CD4-positive, alpha-beta T cell treated with Interleukin-17A for 4 hours (primary cell): ENCODE measurements at regions not wholly inside any gene's neighbourhood (a gene's known extent, or its start where the extent isn't known, plus 50 kb on each side); places are given as distances from the start of the nearest gene placed in this dataset.
"Not testable (repeated sequence)": the region's sequence is repeated elsewhere in the genome, so short reads cannot be mapped to it uniquely, and the experiment has no call there.

Experiments
- DNase-seq: peaks from one replicate; pipeline ENCODE4 v3.0.0-alpha.2; 2020; ENCODE audit warnings: mixed read lengths

DNA sequence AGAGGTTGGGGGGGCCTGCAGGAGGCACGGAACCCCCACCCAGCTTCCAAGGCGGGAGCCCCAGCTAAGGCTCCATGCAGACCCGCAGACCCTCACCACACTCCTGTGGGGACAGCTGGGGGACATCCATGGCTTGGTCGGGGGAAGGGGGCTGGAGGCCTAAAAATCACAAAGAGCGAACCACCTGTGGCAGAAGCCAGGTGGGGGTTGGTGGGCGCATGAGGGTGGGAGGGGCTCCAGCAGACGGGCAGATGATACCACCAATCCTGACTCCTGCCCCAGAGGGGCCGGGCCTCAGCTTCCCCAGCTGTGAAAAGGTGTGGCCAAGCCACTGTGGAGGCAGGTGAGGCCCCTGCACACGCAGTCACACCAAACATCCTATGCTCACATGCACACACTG, 111.6 kb downstream of the FAM53A start:
- DNase-seq = no peak

DNA sequence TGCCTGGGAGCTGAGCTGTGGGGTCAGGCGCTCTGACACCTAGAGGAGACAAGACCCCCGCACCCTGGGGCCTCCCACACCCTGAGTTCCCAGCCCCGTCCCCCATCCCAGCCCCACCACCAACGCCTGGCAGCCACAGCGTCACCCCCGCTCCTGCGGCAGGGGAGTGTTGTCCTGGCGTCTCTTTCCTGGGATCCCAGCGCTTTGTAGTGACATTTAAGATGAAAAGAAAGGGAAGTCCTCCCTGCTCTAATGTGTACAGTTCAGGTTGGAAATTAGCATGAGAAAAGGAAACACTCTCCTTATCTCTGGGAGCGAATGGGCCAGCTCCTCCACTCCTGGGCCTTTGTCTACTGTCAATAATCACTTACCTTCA, 112.1 kb downstream of the FAM53A start:
- no peak for DNase-seq

DNA sequence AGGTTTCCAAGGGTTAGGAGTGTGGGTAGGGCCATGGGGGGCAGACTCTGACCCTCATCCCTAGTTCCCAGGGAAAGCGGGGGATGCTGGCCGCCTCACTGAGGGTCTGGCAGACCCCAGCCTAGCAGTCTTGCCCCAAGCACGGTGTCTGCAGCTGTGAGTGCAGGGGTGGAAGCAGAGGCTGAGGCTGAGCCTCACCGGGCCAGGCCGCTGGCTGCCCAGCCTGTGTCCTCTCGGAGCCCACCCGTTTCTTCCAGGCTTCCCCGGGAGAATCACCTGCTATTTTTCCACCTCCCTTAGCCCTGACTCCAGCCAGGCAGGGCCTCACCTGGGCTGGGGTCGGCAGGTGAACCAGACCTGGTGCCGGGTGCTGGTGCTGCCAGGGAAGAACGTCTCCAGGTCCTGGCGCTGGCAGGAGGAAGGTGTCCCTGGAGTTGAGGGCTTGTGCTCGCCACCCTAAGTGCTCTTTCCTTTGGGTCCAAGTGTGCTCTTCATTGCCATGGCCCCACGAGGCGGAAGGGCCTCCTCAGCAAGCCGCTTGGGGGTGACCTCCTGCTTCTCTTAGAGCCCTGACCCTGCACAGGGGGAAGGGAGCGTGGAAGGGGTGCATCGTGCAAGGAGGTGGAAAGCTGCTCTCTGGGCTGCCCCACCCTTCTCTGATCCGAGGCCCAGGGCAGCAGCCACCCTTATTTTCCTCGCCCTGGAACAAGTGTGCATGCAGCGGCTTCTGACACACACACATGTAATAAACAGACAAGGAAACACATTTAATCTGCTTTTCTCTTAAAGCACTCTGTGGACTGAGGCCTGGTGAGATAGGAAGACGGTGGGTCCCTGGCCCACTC, 112.7 kb downstream of the FAM53A start:
- no peak for DNase-seq

GRCh38 chr4:1570291-1571164, 113.6 kb downstream of the FAM53A start:
- no peak for DNase-seq

DNA sequence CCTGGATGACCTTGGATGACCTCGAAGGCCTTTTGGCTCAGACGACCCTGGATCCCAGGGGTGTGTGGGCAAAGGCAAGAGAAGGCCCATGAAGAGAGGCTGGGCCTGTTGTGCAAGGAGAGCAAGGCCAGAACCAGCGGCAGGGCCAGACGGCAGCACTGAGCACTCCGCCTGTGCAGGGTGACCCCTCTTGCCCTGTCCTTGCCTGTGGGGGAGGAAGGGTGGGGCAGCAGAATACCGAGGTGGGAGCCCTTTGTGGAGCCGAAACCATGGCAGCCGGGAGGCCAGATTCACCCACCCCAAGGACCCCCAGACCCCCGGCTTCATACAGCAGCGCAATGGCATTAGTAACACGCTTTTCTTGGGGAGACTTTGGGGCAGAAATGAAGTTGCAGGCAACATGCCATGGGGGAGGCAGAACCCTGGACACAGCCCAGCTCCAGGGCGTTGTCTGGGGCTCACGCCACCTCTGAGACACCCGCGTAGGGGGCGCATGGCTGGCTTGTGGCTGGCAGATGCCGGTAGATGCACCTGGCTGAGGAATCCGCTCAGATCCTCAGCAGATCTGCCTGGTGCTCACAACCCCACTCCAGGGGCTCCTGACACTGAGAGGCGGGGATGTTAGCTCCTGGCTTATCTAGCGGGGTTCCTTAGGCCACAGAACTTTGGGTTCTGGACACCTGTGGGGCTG, 114.5 kb downstream of the FAM53A start:
- no peak for DNase-seq

DNA sequence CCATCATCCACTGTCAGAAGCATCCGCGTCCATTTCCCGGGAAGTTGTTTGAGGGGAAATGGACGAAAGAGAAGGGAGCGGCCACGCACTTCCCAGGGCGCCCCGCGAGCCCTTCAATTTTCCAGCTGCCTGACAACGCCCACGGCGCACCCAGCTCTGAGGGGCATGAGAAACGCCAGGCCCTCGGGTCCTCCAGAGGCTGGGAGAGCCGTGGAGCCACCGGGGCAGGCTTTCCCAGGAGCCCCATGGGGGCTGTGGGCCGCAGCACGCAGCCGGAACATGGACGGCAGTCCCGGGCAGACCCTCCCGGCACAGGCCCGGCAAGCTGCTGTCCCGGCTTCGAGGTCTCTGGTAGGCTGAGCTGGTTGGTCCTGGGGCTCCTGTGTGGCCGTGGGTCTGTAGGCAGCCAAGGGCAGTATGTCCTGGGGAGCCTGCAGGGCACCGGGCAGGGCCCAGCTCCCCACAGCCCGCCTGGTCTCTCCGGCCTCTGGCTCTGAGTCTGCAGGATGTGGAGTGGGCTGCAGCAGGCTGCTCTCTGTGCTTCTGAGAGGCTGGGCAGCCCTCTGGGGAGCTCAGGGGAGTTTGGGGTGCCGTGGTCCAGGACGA, 115.2 kb downstream of the FAM53A start:
- DNase-seq = no peak

DNA sequence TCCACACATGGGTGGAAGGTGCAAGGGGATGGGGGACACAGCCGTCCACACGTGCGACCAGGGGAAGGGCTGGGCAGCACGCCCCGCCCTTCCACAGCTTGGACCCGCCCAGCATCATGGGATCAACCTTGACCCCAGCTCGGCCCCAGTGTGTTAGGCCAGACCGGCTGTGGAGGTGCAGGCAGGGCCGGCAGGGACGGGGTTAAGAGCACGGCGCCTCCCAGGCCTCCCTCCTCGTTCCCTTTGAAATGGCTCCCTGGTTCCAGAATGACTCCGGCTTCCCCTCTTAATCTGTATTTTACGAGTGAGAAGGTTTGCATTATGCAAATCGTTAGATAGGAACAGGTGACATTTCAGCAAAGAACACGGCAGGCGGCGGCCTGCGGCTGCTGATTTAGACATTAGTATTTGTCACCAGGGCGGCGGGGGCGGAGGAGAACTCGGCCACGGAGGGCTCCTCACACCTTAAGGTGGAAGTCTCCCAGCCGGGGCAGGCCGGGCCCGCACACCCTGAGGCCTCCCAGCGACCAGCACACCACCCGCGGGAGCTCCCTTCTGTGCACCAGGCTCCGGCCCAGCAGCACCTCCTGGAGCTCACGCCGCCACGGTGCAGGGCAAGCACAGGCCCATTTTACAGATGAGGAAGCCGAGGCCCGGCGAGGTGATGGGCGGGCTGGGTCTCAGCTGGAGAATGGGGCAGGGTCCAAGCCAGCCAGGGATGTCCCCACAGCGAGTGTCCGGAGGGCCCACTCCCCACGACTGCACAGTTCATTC, 116.1 kb downstream of the FAM53A start:
- DNase-seq = no peak

GRCh38 chr4:1567519-1567807, 116.7 kb downstream of the FAM53A start:
- DNase-seq = no peak

- no peak for DNase-seq
Measured at GRCh38 chr4:1566838-1567518, 117.1 kb downstream of the FAM53A start.

- not testable (repeated sequence) for DNase-seq
Measured at GRCh38 chr4:1566301-1566837, 117.7 kb downstream of the FAM53A start.

GRCh38 chr4:1565598-1566295, 118.4 kb downstream of the FAM53A start:
- DNase-seq = peak; percentile 50

- DNase-seq = no peak
Measured at GRCh38 chr4:1564535-1565375, 119.4 kb downstream of the FAM53A start.

DNA sequence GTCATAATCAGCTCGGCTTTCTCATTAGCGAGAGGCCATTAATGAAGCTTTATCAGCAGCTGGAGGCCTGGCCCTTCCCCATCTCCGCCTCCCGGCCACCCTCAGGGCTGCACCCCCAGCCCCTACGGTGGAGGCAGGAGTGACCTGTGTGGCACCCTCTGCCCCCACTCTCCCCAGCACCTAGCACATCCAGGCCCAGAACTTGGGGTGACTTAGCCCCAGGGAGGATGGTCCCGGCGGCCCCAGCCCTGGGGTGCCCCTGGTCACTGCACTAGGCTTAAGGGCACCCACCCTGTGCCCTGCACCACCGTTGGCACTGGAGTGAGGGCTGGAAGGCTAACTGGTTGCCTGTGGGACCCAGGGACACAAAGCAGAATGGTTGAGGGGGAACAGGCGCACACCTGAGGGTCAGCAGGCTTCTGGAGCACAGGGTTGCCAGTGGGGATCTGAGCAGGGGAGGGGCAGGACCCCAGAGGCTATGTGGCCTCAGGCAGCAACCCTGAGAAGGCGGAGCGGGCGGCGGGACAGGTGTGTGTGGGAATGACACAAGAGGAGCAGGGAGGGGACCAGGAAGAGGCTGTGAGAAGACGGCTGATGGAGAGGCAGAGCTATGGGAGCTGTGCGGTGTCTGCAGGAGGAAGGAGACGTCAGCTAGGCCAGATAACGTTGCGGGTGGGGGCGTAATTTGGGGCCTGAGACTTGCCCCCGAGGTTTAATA, 120.2 kb downstream of the FAM53A start:
- no peak for DNase-seq

DNA sequence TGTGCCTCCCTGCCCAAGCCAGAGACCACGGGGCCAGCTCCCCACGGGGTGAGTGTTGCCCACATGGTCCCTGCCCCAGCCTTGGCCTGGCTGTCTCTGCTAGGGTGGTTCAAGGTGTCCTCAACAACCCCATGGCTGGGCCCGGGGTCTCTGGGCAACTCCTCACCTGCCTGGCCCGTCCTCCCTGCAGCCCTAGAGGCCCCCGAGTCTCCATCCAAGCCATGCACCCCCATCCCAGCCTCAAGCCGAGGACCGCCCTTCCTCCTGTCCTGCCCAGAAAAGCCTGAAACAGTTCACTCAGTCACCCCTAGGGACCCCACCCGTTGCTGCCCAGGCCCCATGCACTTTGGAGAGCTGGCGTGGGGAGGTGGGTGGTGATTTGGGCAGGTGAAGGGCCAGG, 120.9 kb downstream of the FAM53A start:
- DNase-seq = no peak

DNA sequence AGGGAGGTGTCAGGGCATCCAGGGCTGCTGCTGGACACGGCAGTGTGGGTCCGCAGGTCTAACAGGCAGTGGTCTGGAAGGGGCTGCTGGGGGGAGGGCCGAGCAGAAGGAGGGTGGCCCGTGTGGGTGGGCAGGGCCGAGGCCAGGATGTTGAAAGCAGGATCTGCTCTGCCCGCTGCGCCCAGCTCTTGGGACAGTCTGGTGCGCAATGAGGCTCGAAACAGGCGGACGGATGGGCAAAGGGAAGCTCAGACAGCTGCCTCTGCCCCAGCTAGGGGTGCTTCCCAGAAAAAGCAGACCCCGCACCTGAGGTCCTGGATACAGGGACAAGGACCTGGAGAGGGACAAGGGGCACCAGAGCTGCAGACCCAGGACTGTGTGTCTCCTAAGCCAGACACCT, 121.3 kb downstream of the FAM53A start:
- DNase-seq = no peak

GRCh38 chr4:1562371-1562770, 121.7 kb downstream of the FAM53A start:
- DNase-seq = no peak

DNA sequence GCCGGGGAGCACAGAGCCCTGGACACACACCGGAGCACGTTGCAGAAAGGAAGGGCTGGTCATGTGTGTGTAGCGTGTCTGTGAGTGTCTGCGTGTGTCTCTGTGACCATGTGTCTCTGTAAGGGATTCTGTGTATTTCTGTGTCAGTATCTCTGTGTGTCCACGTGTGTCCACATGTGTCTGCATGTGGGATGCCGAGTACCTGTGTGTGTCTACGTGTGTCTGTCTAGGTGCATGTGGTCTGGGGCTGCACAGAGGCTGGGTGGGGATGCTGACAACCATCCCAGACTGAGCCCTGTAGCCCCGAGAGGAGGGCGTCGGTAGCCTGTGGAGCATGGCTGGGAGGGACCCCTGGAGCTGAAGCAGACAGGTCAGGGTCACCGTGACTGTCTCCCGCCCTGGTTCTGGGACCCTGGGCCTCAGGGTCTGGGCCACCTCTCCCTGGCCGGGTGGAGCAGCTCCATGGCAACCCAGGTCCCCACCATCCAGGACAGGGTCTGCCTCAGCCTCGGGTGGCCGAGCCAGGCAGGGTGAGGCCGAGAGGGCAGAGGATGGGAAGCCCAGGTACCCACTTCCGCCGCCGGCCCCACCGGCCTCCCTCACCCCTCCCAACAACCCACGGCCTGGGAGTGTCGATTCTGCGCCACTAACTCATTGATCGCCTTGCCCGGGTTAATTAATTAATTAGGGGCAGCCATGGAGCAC, 122.7 kb downstream of the FAM53A start:
- DNase-seq = no peak

DNA sequence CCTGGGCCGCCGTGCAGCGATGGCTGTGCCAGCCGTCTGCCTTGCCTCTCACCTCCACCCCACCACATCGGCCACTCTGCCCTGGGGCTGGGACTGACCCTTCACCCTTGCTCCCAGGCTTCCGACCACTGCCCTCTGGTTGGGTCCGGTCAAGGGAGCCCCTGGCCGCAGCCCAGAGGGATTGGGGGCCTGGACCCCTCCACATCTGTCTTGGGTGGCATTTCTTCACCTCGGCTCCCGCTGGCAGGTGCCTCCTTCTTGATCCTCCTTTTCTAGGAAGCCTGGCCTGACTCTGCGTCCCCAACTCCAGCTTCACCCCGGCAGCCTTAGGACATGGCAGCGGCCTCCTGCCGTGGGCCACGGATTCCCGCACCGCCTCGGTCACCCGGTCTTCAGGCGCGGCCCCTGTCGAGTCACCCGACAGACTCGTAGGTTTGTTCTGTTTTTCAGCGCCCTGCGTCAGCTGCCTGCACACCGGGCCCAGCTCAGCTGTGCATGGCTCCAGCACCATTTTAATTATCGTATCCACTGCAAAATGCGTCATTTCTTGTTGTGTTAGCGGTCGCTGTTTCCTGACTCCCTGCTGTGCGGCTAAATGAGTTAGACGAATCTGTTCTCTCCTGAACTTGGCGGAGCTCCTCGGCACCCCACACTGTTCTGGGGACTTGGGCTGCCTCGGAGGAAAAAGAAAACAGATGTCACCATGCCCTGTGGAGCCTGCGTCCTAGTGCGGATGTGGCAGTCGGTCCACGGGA, 124.0 kb downstream of the FAM53A start:
- no peak for DNase-seq
